ENCODE measurements at regions not wholly inside any gene's neighbourhood (a gene's known extent, or its start where the extent isn't known, plus 50 kb on each side); places are given as distances from the start of the nearest gene placed in this dataset.

- Histone ChIP-seq H3K27ac (ENCODE audit: low read depth, low read length) (no peak overlapping the region), H3K79me1 (ENCODE audit: low read depth, low read length) (no peaks in the 10 kb centered on the region), H3K4me2 (ENCODE audit: insufficient read depth in 1 of 2, low read depth in 2 of 2, low read length in 2 of 2) (no peak overlapping the region), H3K79me2 (ENCODE audit: control insufficient read depth in 1 of 2, insufficient read depth in 2 of 2, low read length in 2 of 2) (no peaks in the 10 kb centered on the region), H2BK5ac (ENCODE audit: low read depth, low read length) (no peak overlapping the region), H3K9ac (replicated peaks in 1 of 4; ENCODE audit: extremely low read depth in 1 of 4, low read depth in 3 of 4, low read length in 3 of 4) (no peak overlapping the region), H3K27me3 (replicated peaks in 1 of 4; ENCODE audit: control insufficient read depth in 3 of 4, extremely low read depth in 1 of 4, insufficient read depth in 3 of 4, low read length in 3 of 4) (peaks cover 4 to 69% (median 57%) of the 10 kb centered on the region in 4 experiments), H2BK20ac (ENCODE audit: low read length) (no peak overlapping the region), H4K20me1 (replicated peaks in 1 of 2; ENCODE audit: control insufficient read depth in 1 of 2, insufficient read depth in 2 of 2, low read length in 2 of 2) (peaks cover 0 to 1% of the 10 kb centered on the region in 2 experiments), H3K23ac (ENCODE audit: insufficient read length) (no peak overlapping the region), H3K4me3 (ENCODE audit: extremely low read depth in 1 of 4, insufficient read depth in 2 of 4, low read depth in 3 of 4, low read length in 4 of 4) (no peak overlapping the region), H2BK120ac (replicated peaks; ENCODE audit: low read depth, low read length) (no peak overlapping the region), H2BK12ac (ENCODE audit: low read depth, low read length) (no peak overlapping the region), H3K4ac (replicated peaks; ENCODE audit: insufficient read length, low read depth, low read length) (no peak overlapping the region), H3K36me3 (ENCODE audit: control insufficient read depth in 2 of 4, insufficient read depth in 4 of 4, low read length in 3 of 4) (no peaks in the 10 kb centered on the region), H3K9me3 (ENCODE audit: insufficient read depth in 2 of 2, low read depth in 1 of 2, low read length in 1 of 2) (no peaks in the 10 kb centered on the region), H4K5ac (ENCODE audit: insufficient read length, low read depth, low read length) (no peak overlapping the region), H3K4me1 (replicated peaks in 1 of 4; ENCODE audit: control insufficient read depth in 3 of 4, insufficient read depth in 4 of 4, low read length in 3 of 4) (peaks cover 0 to 31% (median 19%) of the 10 kb centered on the region in 4 experiments; a peak in 6 of 7 replicates), H3K23me2 (ENCODE audit: low read depth, low read length) (peaks cover 10% of the 10 kb centered on the region), H3K56ac (replicated peaks; ENCODE audit: insufficient read length, low read depth, low read length) (no peak overlapping the region), H2AK5ac (ENCODE audit: low read depth, low read length) (no peak overlapping the region), H2BK15ac (ENCODE audit: low read length) (no peak overlapping the region), H4K91ac (replicated peaks; ENCODE audit: insufficient read length, low read length) (no peak overlapping the region), H2AFZ (ENCODE audit: low read length) (no peak overlapping the region), H3K18ac (ENCODE audit: extremely low read depth, low read length) (no peak overlapping the region), H3K14ac (ENCODE audit: insufficient read length) (no peak overlapping the region), H4K8ac (ENCODE audit: extremely low read depth, insufficient read depth, low read length) (no peak overlapping the region)
- ChIA-PET CTCF (ENCODE audit: partially characterized antibody) (interaction anchor here (1.0 to 8.1 kb wide), 16 partner anchors 9 to 302 kb away, joined by 3 to 118 read pairs (median 5); partner anchors contain the start of gene INHBB), POLR2A (ENCODE audit: partially characterized antibody) (interaction anchor here (0.6 kb wide), 1 partner anchor 159 kb away, joined by 3 read pairs; no protein-coding TSS in a partner anchor)
- no peak for DNase-seq (ENCODE audit: low read depth in 1 of 2, low spot score in 2 of 2)
- no peak for FAIRE-seq
- 84% methylated on average over 13 of the region's 13 CpGs; no CpG with 5 or more reads in 1 of the 2 experiments for WGBS, 2 experiments (ENCODE audit: extremely low coverage in 1 of 2, insufficient coverage in 1 of 2, insufficient read length in 1 of 2, insufficient replicate concordance in 2 of 2, low coverage in 1 of 2, low lambda C conversion rate in 2 of 2, missing lambda C conversion rate in 1 of 2)
- TF ChIP-seq ASH2L (IDR thresholded peaks at IDR 0.05; ENCODE audit: low read length), result no peak
- TF ChIP-seq POLR2AphosphoS5 (IDR thresholded peaks at IDR 0.05; ENCODE audit: low read depth, low read length), result no peak
- TF ChIP-seq HDAC2 (IDR thresholded peaks at IDR 0.05; ENCODE audit: borderline replicate concordance in 1 of 2, low read depth in 2 of 2, low read length in 2 of 2), result no peak
- TF ChIP-seq SIX5 (IDR thresholded peaks at IDR 0.05; ENCODE audit: low read depth, low read length), result no peak
- TF ChIP-seq BACH1 (IDR thresholded peaks at IDR 0.05; ENCODE audit: low read length), result no peak
Observed at GRCh38 chr2:120438301-120439066, 92.5 kb downstream of the INHBB start.
